NOMO-1 treated with dmso at 0.1 percent for 144 hours (cell line): ENCODE measurements at regions not wholly inside any gene's neighbourhood (a gene's known extent, or its start where the extent isn't known, plus 50 kb on each side); places are given as distances from the start of the nearest gene placed in this dataset.
"Not testable (repeated sequence)": the region's sequence is repeated elsewhere in the genome, so short reads cannot be mapped to it uniquely, and the experiment has no call there.

Experiments used
- DNase-seq: peaks from one replicate; lab custom pipeline; 2025; ENCODE audit not compliant: unreplicated experiment; lab: John Stamatoyannopoulos, UW

- no peak for DNase-seq
Observed at GRCh38 chr1:234907208-234907939, 221.3 kb downstream of the TOMM20 start.

GRCh38 chr1:234906654-234907053 is 222.0 kb downstream of the TOMM20 start:
- DNase-seq, result no peak

- DNase-seq, result no peak
Observed at GRCh38 chr1:234902774-234903547, 225.7 kb downstream of the TOMM20 start.

- no peak for DNase-seq
Observed at GRCh38 chr1:234901491-234902049, 227.1 kb downstream of the TOMM20 start.

- DNase-seq, result no peak
Observed at GRCh38 chr1:234900595-234900994, 228.0 kb downstream of the TOMM20 start.

DNA sequence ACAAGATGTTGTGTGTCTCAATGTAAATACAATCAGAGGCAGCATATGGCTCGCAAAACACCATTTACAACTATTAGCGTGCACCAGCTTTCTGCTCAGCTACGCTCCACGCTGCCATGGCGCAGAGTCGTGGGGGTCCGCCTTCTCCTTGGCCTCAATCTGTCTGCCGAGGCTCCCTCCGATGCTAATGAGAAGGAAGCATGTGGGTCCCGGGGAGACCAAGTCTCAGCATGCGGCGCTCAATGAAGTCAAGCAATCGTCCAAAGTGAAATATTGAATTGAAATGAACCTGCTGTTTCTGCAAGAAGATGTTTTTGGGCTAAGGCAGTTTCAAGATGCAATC is 228.9 kb downstream of the TOMM20 start:
- DNase-seq, result no peak

GRCh38 chr1:234899041-234899729 is 229.5 kb downstream of the TOMM20 start:
- DNase-seq, result no peak

GRCh38 chr1:234898455-234899033 is 230.1 kb downstream of the TOMM20 start:
- no peak for DNase-seq

- no peak for DNase-seq
Observed at GRCh38 chr1:234897754-234898454, 230.7 kb downstream of the TOMM20 start.

DNA sequence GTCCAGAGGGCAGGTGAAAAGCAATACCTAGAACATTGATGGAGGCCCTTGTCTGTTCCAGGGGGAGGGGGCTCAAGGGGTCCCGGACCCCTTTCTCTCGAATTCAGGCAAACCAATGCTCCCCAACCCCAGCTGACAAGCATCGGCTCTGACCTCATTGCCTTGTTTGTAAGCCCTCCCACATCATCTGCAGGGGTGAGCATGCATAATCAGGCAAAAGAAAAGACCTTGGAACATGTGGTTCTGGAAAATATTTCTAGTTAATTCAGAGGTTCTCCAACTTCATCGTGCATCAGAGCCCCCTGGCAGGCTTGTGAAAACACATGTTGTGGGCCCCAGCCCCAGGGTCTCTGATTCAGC is 231.3 kb downstream of the TOMM20 start:
- DNase-seq, result no peak

GRCh38 chr1:234896477-234897389 is 231.9 kb downstream of the TOMM20 start:
- no peak for DNase-seq

- DNase-seq, result no peak
Observed at GRCh38 chr1:234893725-234894630, 234.7 kb downstream of the TOMM20 start.

DNA sequence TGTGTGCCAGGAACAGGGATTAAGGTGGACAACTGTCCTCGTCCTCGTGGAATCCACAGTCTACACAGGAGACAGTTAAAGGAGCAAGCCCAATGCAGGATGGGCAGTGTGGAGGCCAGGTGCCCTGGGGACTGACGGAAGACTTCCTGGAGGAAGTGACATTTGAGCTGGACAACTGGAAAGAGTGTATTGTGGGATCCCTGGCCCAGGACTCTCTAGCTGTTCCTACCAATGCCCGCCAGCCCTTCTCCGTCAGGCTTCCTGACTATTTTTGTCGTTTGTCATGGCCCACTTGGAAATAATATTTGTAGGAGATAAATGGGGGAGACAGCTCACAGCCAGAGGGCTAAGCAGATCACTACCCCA is 235.3 kb downstream of the TOMM20 start:
- DNase-seq, result no peak

- no peak for DNase-seq
Observed at GRCh38 chr1:234892642-234893041, 236.0 kb downstream of the TOMM20 start.

- DNase-seq, result no peak
Observed at GRCh38 chr1:234891427-234891826, 237.2 kb downstream of the TOMM20 start.

- no peak for DNase-seq
Observed at GRCh38 chr1:234889643-234890042, 239.0 kb downstream of the TOMM20 start.

GRCh38 chr1:234888247-234888646 is 240.4 kb downstream of the TOMM20 start:
- not testable (repeated sequence) for DNase-seq

- no peak for DNase-seq
Observed at GRCh38 chr1:234887016-234887900, 241.4 kb downstream of the TOMM20 start.
